Neural progenitor cell (in vitro differentiated cells): ENCODE measurements at regions not wholly inside any gene's neighbourhood (a gene's known extent, or its start where the extent isn't known, plus 50 kb on each side); places are given as distances from the start of the nearest gene placed in this dataset.

Experiments
- DNase-seq: peaks from one replicate; pipeline ENCODE4 v3.0.0-alpha.2; 2016; ENCODE audit warnings: low spot score
- H2AFZ ChIP-seq: fragments of 200-600 bp; sonication (generic); replicated peaks from 2 replicates; pipeline ENCODE4 v1.6.1; 2016; ENCODE audit warnings: antibody characterized with exemption
- H3F3A ChIP-seq: fragments of 200-600 bp; sonication (generic); 2 replicates; pipeline ENCODE4 v1.6.1; 2016; ENCODE audit warnings: antibody characterized with exemption, low read depth
- H3K27ac ChIP-seq: fragments of 200-600 bp; sonication (generic); 2 replicates; pipeline ENCODE4 v1.5.1; 2016; ENCODE audit warnings: mild to moderate bottlenecking
- H3K27me3 ChIP-seq: fragments of 200-600 bp; sonication (generic); 2 replicates; pipeline ENCODE4 v1.6.1; 2016; ENCODE audit warnings: mild to moderate bottlenecking, moderate library complexity
- H3K36me3 ChIP-seq: fragments of 200-600 bp; sonication (generic); 2 replicates; pipeline ENCODE4 v1.5.1; 2016
- H3K4me1 ChIP-seq: fragments of 200-600 bp; sonication (generic); 2 replicates; pipeline ENCODE4 v1.6.1; 2016; ENCODE audit warnings: mixed run types
- H3K4me2 ChIP-seq: fragments of 200-600 bp; sonication (generic); 2 replicates; pipeline ENCODE4 v1.6.1; 2016
- H3K4me3 ChIP-seq: fragments of 200-600 bp; sonication (generic); 2 replicates; pipeline ENCODE4 v1.5.1; 2016
- H3K79me2 ChIP-seq: fragments of 200-600 bp; sonication (generic); 2 replicates; pipeline ENCODE4 v1.6.1; 2016; ENCODE audit warnings: low read depth
- H3K9ac ChIP-seq: fragments of 200-600 bp; sonication (generic); 2 replicates; pipeline ENCODE4 v1.6.1; 2016
- H3K9me3 ChIP-seq: fragments of 200-600 bp; sonication (generic); 2 replicates; pipeline ENCODE4 v1.5.1; 2016; ENCODE audit warnings: low read depth
- H4K20me1 ChIP-seq: fragments of 200-600 bp; sonication (generic); 2 replicates; pipeline ENCODE4 v1.6.1; 2016; ENCODE audit warnings: low read depth
- H3K27ac Mint-ChIP-seq: 3 replicates; pipeline ENCODE4 v1.8.0; 2021; ENCODE audit warnings: mixed read lengths
- H3K27me3 Mint-ChIP-seq: 2 replicates; pipeline ENCODE4 v1.8.0; 2022; ENCODE audit warnings: low read depth, mild to moderate bottlenecking, inconsistent platforms, moderate library complexity, mixed read lengths; ENCODE audit not compliant: insufficient read depth
- H3K36me3 Mint-ChIP-seq: 3 replicates; pipeline ENCODE4 v1.8.0; 2021; ENCODE audit warnings: mixed read lengths
- H3K4me1 Mint-ChIP-seq: 3 replicates; pipeline ENCODE4 v1.8.0; 2021; ENCODE audit warnings: mixed read lengths
- H3K4me3 Mint-ChIP-seq: 3 replicates; pipeline ENCODE4 v1.8.0; 2021; ENCODE audit warnings: mild to moderate bottlenecking, moderate library complexity, mixed read lengths
- H3K9me3 Mint-ChIP-seq: 3 replicates; pipeline ENCODE4 v1.8.0; 2020; ENCODE audit warnings: mixed read lengths
- EZH2 ChIP-seq: fragments of 200-600 bp; sonication (generic); IDR thresholded peaks from 2 replicates; pipeline ENCODE4 v1.6.1; 2017; ENCODE audit warnings: antibody characterized with exemption, mild to moderate bottlenecking, moderate library complexity
- EZH2phosphoT487 ChIP-seq: fragments of 200-600 bp; sonication (generic); IDR thresholded peaks from 2 replicates; pipeline ENCODE4 v1.6.1; 2017; ENCODE audit warnings: antibody characterized with exemption
- TF ChIP-seq, protein P1 (sequence below): fragments of 200-600 bp; sonication (generic); IDR thresholded peaks from 2 replicates; pipeline ENCODE4 v1.5.1; 2017; ENCODE audit warnings: antibody characterized with exemption, mild to moderate bottlenecking

DNA sequence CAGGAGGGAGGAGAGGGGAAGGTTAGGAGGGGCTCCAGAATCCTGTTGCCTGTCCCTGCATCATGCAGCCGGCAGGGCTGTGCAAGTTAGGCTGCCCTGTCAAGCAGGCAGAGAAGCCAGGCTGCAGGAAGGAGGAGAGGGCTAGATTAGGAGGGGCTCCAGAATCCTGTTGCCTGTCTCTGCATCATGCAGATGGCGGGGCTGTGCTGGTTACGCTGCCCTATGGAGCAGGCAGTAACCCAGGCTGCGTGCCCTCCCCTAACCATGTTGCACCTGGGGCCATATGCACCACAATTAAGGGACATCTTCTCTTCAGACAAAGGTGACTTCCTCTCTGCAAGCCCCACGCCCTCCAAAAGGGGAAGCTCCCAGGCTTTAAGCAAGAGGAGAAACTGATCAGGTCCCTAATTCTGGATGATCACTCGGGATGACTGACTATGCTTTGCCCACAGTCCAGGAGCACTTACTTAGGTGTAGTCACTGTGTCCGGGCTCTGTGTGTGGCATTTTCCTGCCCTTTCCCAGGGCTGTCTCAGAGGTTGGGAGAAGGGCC is 457.4 kb downstream of the SETD4 start:
- Histone ChIP-seq H3K9me3 (no peaks in the 10 kb centered on the region), H3K36me3 (no peaks in the 10 kb centered on the region), H3K4me1 (no peaks in the 10 kb centered on the region), H3K4me2 (no peak overlapping the region), H3K79me2 (no peaks in the 10 kb centered on the region), H3F3A (no peaks in the 10 kb centered on the region), H3K27me3 (no peaks in the 10 kb centered on the region), H4K20me1 (no peaks in the 10 kb centered on the region), H3K27ac (no peak overlapping the region), H2AFZ (peak overlapping the region; percentile 46), H3K9ac (no peak overlapping the region), H3K4me3 (no peak overlapping the region)
- TF ChIP-seq, protein P1, sequence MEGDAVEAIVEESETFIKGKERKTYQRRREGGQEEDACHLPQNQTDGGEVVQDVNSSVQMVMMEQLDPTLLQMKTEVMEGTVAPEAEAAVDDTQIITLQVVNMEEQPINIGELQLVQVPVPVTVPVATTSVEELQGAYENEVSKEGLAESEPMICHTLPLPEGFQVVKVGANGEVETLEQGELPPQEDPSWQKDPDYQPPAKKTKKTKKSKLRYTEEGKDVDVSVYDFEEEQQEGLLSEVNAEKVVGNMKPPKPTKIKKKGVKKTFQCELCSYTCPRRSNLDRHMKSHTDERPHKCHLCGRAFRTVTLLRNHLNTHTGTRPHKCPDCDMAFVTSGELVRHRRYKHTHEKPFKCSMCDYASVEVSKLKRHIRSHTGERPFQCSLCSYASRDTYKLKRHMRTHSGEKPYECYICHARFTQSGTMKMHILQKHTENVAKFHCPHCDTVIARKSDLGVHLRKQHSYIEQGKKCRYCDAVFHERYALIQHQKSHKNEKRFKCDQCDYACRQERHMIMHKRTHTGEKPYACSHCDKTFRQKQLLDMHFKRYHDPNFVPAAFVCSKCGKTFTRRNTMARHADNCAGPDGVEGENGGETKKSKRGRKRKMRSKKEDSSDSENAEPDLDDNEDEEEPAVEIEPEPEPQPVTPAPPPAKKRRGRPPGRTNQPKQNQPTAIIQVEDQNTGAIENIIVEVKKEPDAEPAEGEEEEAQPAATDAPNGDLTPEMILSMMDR: no peak
- TF ChIP-seq EZH2 (no peak), EZH2phosphoT487 (no peak)
- no peak overlapping the region for H3K4me3 Mint-ChIP-seq
- peaks cover 3% of the 10 kb centered on the region for H3K9me3 Mint-ChIP-seq
- no peaks in the 10 kb centered on the region for H3K27me3 Mint-ChIP-seq
- no peaks in the 10 kb centered on the region for H3K4me1 Mint-ChIP-seq
- DNase-seq: no peak
- no peak overlapping the region for H3K27ac Mint-ChIP-seq
- H3K36me3 Mint-ChIP-seq: no peaks in the 10 kb centered on the region

DNA sequence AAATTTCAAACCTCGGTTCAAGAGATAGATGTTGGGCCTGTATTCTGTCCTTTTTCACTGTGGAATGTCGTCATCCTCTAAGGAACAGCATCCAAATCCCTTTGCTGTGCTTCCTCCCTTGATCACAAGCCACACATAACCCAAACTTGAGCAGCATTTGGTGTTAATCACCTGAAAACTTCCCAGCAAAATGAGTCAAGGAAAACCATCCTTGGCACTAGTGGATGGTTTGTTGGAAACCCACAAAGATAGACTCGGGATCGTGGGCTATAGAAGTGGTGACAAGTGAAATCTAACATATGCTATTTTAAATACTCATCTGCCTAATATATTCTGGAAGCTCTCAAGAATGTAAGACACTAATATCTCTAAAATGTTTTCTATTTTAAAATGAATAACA is 459.1 kb downstream of the SETD4 start:
- Mint-ChIP-seq H3K9me3 (no peaks in the 10 kb centered on the region), H3K27me3 (no peaks in the 10 kb centered on the region), H3K4me3 (no peak overlapping the region), H3K36me3 (no peaks in the 10 kb centered on the region), H3K27ac (no peak overlapping the region), H3K4me1 (no peaks in the 10 kb centered on the region)
- Histone ChIP-seq H3K36me3 (no peaks in the 10 kb centered on the region), H4K20me1 (no peaks in the 10 kb centered on the region), H3K4me2 (no peak overlapping the region), H3K4me1 (no peaks in the 10 kb centered on the region), H3K9ac (no peak overlapping the region), H3F3A (no peaks in the 10 kb centered on the region), H3K27me3 (no peaks in the 10 kb centered on the region), H2AFZ (no peak overlapping the region), H3K27ac (no peak overlapping the region), H3K4me3 (no peak overlapping the region), H3K79me2 (no peaks in the 10 kb centered on the region), H3K9me3 (no peaks in the 10 kb centered on the region)
- TF ChIP-seq EZH2: no peak
- TF ChIP-seq, protein P1: no peak
- TF ChIP-seq EZH2phosphoT487: no peak
- DNase-seq: no peak

- Mint-ChIP-seq H3K36me3 (no peaks in the 10 kb centered on the region), H3K27me3 (no peaks in the 10 kb centered on the region), H3K4me1 (no peaks in the 10 kb centered on the region), H3K4me3 (no peak overlapping the region), H3K9me3 (no peaks in the 10 kb centered on the region), H3K27ac (no peak overlapping the region)
- Histone ChIP-seq H3K27ac (no peak overlapping the region), H3K4me2 (no peak overlapping the region), H3K4me3 (no peak overlapping the region), H3K9me3 (no peaks in the 10 kb centered on the region), H3K79me2 (no peaks in the 10 kb centered on the region), H3F3A (no peaks in the 10 kb centered on the region), H4K20me1 (no peaks in the 10 kb centered on the region), H2AFZ (no peak overlapping the region), H3K4me1 (no peaks in the 10 kb centered on the region), H3K9ac (no peak overlapping the region), H3K27me3 (no peaks in the 10 kb centered on the region), H3K36me3 (no peaks in the 10 kb centered on the region)
- no peak for DNase-seq
- TF ChIP-seq, protein P1: no peak
- TF ChIP-seq EZH2phosphoT487: no peak
- TF ChIP-seq EZH2: no peak
Observed at GRCh38 chr21:35599164-35599563, 461.2 kb downstream of the SETD4 start.
